ENCODE measurements at regions not wholly inside any gene's neighbourhood (a gene's known extent, or its start where the extent isn't known, plus 50 kb on each side); places are given as distances from the start of the nearest gene placed in this dataset.

DNA sequence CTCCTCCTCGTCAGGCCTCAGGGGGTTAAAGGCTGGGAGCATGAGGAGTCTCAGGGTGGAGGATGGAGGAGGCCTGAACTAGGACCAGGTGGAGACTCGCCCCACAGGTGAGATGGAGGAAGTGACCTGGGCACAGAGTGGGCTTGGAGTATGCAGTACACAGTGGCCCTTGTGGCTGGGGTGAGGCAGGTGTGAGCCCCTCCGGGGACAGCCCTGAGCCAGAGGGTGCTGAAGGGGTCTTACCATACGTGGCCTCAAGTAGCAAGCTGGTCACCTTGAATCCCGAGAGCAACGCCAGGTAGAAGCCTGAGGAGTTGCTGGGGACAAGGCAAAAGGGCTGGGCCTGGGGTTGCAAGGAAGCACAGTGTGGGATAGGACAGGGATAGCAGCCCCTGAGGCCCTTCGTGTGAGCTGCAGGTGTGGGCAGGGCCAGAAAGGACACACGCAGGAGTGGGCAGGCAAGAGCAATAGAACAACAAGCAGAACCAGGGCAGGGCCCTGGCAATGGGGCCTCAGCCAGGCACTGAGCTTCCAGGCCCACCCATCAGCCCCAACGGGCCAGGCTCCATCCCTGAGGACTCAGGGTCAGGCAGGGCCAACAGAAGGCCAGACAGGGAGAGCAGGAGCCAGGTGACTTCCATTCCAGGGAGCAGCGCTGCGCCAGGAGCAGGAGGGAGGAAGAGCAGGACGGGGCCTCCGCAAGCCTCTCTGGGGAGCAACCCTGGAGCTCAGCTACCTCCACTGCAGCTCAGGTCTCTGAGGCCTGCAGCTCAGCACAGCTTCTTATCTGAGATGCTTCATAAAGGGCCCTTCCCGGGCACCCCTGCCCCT, 64.2 kb upstream of the TNRC6C start:
- Mint-ChIP-seq H3K27ac (ENCODE audit: low read depth) (peak overlapping the region; percentile 30), H3K36me3 (ENCODE audit: insufficient read depth) (peaks cover 2% of the 10 kb centered on the region), H3K9me3 (no peaks in the 10 kb centered on the region), H3K4me3 (no peak overlapping the region), H3K27me3 (no peaks in the 10 kb centered on the region), H3K4me1 (peaks cover 6% of the 10 kb centered on the region)
- DNase-seq (ENCODE audit: low spot score in 2 of 2) (no peak), ATAC-seq (replicated peaks; ENCODE audit: extremely low read depth, poor library complexity, severe bottlenecking) (no peak)

DNA sequence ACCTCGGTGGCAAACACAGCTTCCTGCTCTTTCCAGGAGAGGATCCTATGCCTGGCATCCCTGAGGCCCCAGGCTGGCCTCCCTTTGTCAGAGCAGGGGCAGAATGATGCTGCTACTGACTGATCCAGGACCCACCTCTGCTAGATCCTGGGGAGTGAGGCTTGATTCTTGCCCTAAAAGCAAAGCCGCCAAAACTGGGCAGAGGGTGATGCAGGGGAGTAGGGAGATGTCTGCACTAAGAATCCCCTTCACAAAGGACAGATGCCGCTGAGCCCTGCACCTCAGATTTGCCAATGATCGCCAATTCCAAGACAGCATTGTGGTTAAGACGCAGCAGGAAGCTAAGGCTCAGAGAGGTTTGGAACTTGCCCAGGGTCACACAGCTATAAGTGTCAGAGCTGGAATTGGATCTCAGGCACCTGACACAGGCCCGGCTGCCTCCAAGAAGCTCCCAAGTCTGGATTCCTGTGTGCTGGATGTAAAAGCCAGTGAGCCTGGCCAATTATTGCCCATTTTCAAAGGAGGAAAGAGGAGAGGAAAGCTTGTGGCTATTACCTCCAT, 60.7 kb upstream of the TNRC6C start:
- no peak for DNase-seq (ENCODE audit: low spot score in 2 of 2)
- H3K27me3 Mint-ChIP-seq = no peaks in the 10 kb centered on the region

DNA sequence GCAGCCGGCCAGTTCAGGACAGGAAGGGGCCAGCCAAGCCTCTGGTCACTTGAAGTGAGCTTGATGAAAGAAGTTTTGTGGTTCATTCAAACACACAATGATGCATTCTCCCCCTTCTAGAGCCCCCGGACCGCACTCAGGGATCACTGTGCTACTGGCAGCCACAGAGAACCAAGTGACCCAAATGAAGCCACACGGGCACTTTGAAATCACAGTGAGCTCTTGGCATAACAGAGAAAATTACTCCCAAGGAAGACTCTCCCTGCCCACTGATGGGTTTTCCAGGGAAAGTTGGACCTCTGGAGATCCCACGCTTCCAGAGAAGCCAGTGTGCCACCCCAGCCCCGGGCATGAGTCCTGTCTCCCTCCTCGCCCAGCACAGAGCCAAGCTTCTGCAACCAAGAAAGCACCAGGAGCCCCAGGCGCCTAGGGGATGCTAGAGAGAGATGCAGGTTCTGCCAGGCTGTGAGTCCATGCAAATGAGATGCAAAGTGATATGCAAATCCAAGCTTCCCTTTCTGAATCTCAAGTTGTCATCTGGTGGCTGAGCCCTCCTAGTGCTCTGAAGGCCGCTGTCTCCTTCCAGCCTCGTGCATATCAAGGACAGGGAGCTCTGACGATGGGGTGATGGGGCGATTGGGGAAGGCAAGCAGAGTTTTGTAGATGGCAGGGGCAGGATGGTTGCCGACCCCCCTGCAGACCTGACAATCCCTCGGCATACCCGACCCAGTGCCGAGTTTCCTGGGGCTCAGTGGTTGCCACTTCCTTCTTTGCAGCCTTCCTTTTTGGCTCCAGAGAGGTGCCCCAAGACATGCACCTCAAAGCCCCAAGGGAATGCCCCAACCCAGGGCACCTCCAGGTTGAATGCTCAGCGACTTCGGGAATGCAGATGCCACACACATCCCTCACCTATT, 59.7 kb upstream of the TNRC6C start:
- Mint-ChIP-seq H3K36me3 (ENCODE audit: insufficient read depth) (no peaks in the 10 kb centered on the region), H3K9me3 (no peaks in the 10 kb centered on the region), H3K4me3 (no peak overlapping the region), H3K4me1 (peaks cover 4% of the 10 kb centered on the region), H3K27me3 (no peaks in the 10 kb centered on the region), H3K27ac (ENCODE audit: low read depth) (no peak overlapping the region)
- DNase-seq (ENCODE audit: low spot score in 2 of 2) (no peak), ATAC-seq (replicated peaks; ENCODE audit: extremely low read depth, poor library complexity, severe bottlenecking) (no peak)

More for the DNA sequence above, 60.7 kb upstream of the TNRC6C start:
- no peak for ATAC-seq (replicated peaks; ENCODE audit: extremely low read depth, poor library complexity, severe bottlenecking)
- H3K4me1 Mint-ChIP-seq = peaks cover 6% of the 10 kb centered on the region
- H3K27ac Mint-ChIP-seq (ENCODE audit: low read depth) = no peak overlapping the region
- no peaks in the 10 kb centered on the region for H3K9me3 Mint-ChIP-seq
- H3K36me3 Mint-ChIP-seq (ENCODE audit: insufficient read depth) = peaks cover 2% of the 10 kb centered on the region
- H3K4me3 Mint-ChIP-seq = no peak overlapping the region

DNA sequence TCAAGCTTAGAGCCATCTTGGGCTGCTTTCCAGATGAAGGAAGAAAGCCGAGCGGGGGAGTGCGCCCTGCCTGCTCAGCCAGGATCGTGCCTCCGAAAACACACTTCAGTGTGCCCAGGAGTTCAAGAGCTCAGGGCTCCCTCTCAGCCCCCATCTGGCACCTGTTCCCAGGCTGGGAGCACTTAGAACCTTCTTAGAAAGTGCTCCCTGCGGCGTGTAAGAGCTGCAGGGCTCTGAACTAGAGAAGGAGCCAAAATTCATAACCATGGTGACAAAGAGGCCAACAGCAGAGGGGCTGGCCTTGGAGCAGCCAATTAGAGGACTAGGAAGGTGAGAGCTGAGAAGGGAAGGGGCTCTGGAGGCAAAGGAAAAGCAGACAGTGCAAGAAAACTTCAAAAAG, 59.0 kb upstream of the TNRC6C start:
- H3K9me3 Mint-ChIP-seq = no peaks in the 10 kb centered on the region
- no peak overlapping the region for H3K4me3 Mint-ChIP-seq

DNA sequence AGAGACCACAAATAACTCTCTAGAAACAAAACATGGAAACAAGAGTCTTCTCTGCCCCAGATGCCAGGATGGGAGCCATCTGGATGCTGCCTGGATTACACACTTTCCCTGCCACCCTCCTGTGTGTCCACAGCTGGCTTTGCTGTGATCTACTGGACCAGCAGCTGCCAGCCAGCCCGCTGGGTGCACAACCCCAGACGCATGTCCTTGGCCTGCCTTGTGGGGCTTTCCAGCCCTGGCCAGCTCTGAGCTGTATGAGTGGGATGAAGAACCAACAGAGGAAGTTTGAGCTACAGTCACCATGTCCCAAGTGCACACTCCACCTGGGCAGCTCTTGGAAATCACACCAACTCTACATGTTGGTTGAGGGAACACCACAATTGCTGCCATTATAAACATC, 57.0 kb upstream of the TNRC6C start:
- Mint-ChIP-seq H3K9me3 (no peaks in the 10 kb centered on the region), H3K4me3 (no peak overlapping the region), H3K27me3 (no peaks in the 10 kb centered on the region), H3K27ac (ENCODE audit: low read depth) (no peak overlapping the region), H3K4me1 (peaks cover 2% of the 10 kb centered on the region), H3K36me3 (ENCODE audit: insufficient read depth) (no peaks in the 10 kb centered on the region)
- ATAC-seq (replicated peaks; ENCODE audit: extremely low read depth, poor library complexity, severe bottlenecking) (no peak), DNase-seq (ENCODE audit: low spot score in 2 of 2) (no peak)

More for the DNA sequence above, 59.0 kb upstream of the TNRC6C start:
- Mint-ChIP-seq H3K4me1 (no peaks in the 10 kb centered on the region), H3K27me3 (no peaks in the 10 kb centered on the region), H3K36me3 (ENCODE audit: insufficient read depth) (no peaks in the 10 kb centered on the region), H3K27ac (ENCODE audit: low read depth) (no peak overlapping the region)
- ATAC-seq (replicated peaks; ENCODE audit: extremely low read depth, poor library complexity, severe bottlenecking) (no peak), DNase-seq (ENCODE audit: low spot score in 2 of 2) (no peak)

DNA sequence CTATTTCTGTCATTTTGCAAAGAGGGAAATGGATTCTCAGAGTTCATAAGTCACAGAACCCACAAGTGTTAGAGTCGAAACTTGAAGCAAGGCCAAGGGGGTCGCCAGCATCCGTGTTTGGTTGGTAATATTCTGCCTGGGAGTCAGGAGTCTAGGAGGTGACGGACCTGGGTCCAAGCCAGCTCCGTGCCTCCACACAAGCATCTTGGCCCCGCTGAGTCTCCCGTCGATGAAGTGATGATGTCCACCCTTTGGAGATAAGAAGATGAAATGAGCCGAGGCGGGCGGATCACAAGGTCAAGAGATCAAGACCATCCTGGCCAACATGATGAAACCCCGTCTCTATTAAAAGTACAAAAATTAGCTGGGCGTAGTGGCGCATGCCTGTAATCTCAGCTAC, 53.2 kb upstream of the TNRC6C start:
- no peak overlapping the region for H3K4me3 Mint-ChIP-seq
- H3K4me1 Mint-ChIP-seq = peaks cover 5% of the 10 kb centered on the region
- DNase-seq (ENCODE audit: low spot score in 2 of 2) (no peak), ATAC-seq (replicated peaks; ENCODE audit: extremely low read depth, poor library complexity, severe bottlenecking) (no peak)
- H3K27ac Mint-ChIP-seq (ENCODE audit: low read depth) = no peak overlapping the region
- H3K36me3 Mint-ChIP-seq (ENCODE audit: insufficient read depth) = peaks cover 2% of the 10 kb centered on the region
- H3K9me3 Mint-ChIP-seq = no peaks in the 10 kb centered on the region
- H3K27me3 Mint-ChIP-seq = peaks cover 6% of the 10 kb centered on the region

DNA sequence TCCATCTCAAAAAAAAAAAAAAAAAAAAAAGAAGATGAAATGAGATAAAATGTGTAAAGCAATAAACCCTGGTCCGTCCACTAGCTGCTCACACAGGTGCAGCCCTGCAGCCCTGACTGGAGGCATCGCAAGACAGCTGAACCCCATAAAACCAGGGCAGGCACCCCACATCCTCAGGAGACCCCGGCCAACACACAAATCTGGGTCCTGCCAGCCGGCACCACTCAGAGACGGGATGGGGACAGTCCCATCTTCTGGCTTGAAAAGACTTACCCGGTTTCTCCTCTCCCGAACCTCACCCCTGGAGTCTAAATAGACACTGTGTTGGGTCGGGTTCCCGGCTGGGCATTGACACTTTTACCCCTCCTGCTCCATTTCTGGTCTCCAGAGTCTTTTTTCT, 52.7 kb upstream of the TNRC6C start:
- no peak overlapping the region for H3K4me3 Mint-ChIP-seq
- no peak overlapping the region for H3K27ac Mint-ChIP-seq (ENCODE audit: low read depth)
- ATAC-seq (replicated peaks; ENCODE audit: extremely low read depth, poor library complexity, severe bottlenecking) = no peak
- H3K9me3 Mint-ChIP-seq = no peaks in the 10 kb centered on the region
- H3K36me3 Mint-ChIP-seq (ENCODE audit: insufficient read depth) = peaks cover 2% of the 10 kb centered on the region
- peaks cover 5% of the 10 kb centered on the region for H3K4me1 Mint-ChIP-seq
- peaks cover 11% of the 10 kb centered on the region for H3K27me3 Mint-ChIP-seq
- no peak for DNase-seq (ENCODE audit: low spot score in 2 of 2)

DNA sequence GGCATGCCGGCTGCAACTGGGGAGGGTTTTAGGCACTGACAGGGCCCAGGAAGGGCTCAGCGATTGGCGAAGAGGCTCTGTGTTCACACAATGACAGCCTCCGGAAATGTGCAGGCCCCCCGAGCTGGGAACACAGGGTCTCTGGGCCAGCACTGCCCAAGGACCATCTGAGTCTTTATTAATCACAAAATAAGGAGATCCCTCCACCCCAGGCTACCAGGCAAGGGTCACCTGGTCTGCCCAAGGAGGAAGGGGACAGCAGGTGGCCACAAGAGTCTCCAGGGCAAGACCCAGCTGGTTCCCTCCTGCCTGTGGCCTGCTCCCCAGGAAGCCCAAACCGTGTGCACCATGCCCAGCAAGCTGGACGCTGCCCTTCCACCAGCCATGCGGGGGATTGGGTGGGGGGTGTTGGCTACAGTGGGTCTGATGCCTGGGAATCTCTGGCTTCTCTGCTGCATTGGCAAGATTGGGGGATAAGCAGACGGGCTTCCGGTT, 52.1 kb upstream of the TNRC6C start:
- Mint-ChIP-seq H3K36me3 (ENCODE audit: insufficient read depth) (peaks cover 2% of the 10 kb centered on the region), H3K4me3 (no peak overlapping the region), H3K4me1 (peaks cover 5% of the 10 kb centered on the region), H3K27me3 (peaks cover 12% of the 10 kb centered on the region), H3K27ac (ENCODE audit: low read depth) (no peak overlapping the region), H3K9me3 (no peaks in the 10 kb centered on the region)
- ATAC-seq (replicated peaks; ENCODE audit: extremely low read depth, poor library complexity, severe bottlenecking) = no peak
- no peak for DNase-seq (ENCODE audit: low spot score in 2 of 2)

DNA sequence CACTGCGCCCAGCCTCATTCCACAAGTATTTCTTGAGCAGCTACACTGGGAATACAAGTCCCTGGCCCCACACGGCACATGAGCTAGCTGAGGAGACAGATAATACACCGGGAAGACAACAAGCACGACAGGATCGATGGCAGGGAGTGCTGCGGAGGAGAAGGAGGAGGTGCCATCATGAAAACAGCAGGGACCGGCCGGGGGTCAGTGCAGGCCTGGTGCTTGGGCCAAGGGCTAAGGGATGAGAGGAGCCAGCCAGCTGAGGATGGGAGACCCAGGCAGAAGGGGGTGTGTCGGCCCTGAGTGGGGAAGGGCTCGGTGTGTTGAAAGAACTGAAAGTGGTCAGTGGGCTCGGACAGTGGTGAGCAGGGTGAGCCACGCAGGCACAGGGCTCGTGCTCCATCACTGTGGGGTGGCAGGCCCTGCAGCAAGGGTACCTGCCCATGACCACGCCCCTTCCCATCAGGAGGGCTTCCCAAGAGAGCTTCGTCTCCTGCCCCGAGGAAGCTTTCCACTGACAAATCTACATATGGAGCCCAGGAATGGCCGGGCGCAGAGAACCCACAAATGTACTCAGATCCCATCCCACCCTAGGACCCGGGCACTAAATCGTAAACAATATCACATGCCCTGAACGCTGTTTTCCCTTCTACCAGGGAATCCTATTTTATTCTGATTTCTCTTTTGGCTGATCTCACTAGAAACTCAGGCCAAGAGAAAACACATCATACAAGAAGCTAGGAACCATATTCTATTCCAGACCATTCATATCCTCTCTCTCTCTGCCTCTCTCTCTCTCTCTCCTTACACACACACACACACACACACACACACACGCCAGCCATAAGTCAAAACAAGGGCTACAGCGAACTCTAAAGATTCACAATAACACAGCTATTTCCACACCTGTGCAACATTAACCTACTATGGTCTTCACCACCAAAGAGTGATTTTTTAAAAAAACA, 50.7 kb upstream of the TNRC6C start:
- H3K36me3 Mint-ChIP-seq (ENCODE audit: insufficient read depth) = peaks cover 2% of the 10 kb centered on the region
- H3K9me3 Mint-ChIP-seq = no peaks in the 10 kb centered on the region
- peaks cover 5% of the 10 kb centered on the region for H3K4me1 Mint-ChIP-seq
- no peak overlapping the region for H3K27ac Mint-ChIP-seq (ENCODE audit: low read depth)
- DNase-seq (ENCODE audit: low spot score in 2 of 2) (no peak), ATAC-seq (replicated peaks; ENCODE audit: extremely low read depth, poor library complexity, severe bottlenecking) (no peak)
- H3K4me3 Mint-ChIP-seq = no peak overlapping the region
- H3K27me3 Mint-ChIP-seq = peaks cover 12% of the 10 kb centered on the region

DNA sequence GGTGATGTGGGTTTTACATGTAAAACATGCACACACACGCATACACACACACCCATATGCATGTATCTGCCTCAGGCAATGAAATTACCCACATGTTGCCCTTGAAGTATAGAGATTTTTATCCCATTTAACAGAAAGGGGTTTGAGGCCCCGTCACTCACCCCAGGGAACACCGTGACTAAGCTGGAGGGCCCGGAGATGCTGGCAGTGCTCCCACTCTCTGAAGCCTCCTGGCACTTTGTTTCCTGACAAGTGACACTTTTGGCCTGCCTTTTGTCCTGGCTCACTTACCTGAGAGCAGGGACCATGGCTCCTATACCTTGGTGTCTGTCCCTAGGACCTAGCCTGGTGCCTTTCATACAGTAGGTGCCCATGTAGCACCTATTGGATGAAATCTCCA, 50.0 kb upstream of the TNRC6C start:
- Mint-ChIP-seq H3K27me3 (peaks cover 12% of the 10 kb centered on the region), H3K9me3 (no peaks in the 10 kb centered on the region), H3K4me3 (no peak overlapping the region), H3K4me1 (peaks cover 5% of the 10 kb centered on the region), H3K27ac (ENCODE audit: low read depth) (no peak overlapping the region), H3K36me3 (ENCODE audit: insufficient read depth) (peaks cover 2% of the 10 kb centered on the region)
- ATAC-seq (replicated peaks; ENCODE audit: extremely low read depth, poor library complexity, severe bottlenecking) = no peak
- DNase-seq (ENCODE audit: low spot score in 2 of 2) = no peak
